ENCODE measurements at regions not wholly inside any gene's neighbourhood (a gene's known extent, or its start where the extent isn't known, plus 50 kb on each side); places are given as distances from the start of the nearest gene placed in this dataset.

GRCh38 chr6:14758421-14759081 is 487.3 kb upstream of the JARID2 start:
- H3K4me3 ChIP-seq, result no peak overlapping the region
- H3K27me3 ChIP-seq, result no peaks in the 10 kb centered on the region
- TF ChIP-seq CTCF (IDR thresholded peaks at IDR 0.05), result no peak
- no peak for DNase-seq (ENCODE audit: low spot score)
- no peaks in the 10 kb centered on the region for H3K36me3 ChIP-seq
- no peaks in the 10 kb centered on the region for H3K9me3 ChIP-seq
- no peaks in the 10 kb centered on the region for H3K4me1 ChIP-seq
- H3K27ac ChIP-seq, result no peak overlapping the region

- Histone ChIP-seq H3K9me3 (no peaks in the 10 kb centered on the region), H3K27me3 (no peaks in the 10 kb centered on the region), H3K27ac (no peak overlapping the region), H3K4me1 (no peaks in the 10 kb centered on the region), H3K36me3 (no peaks in the 10 kb centered on the region), H3K4me3 (no peak overlapping the region)
- no peak for DNase-seq (ENCODE audit: low spot score)
- TF ChIP-seq CTCF (IDR thresholded peaks at IDR 0.05), result no peak
Observed at GRCh38 chr6:14759976-14760672, 485.7 kb upstream of the JARID2 start.

GRCh38 chr6:14762077-14762476 is 483.8 kb upstream of the JARID2 start:
- TF ChIP-seq CTCF (IDR thresholded peaks at IDR 0.05), result no peak
- no peak for DNase-seq (ENCODE audit: low spot score)
- H3K4me3 ChIP-seq, result no peak overlapping the region
- H3K27me3 ChIP-seq, result no peaks in the 10 kb centered on the region
- H3K9me3 ChIP-seq, result no peaks in the 10 kb centered on the region
- H3K27ac ChIP-seq, result no peak overlapping the region
- no peaks in the 10 kb centered on the region for H3K4me1 ChIP-seq
- H3K36me3 ChIP-seq, result no peaks in the 10 kb centered on the region

DNA sequence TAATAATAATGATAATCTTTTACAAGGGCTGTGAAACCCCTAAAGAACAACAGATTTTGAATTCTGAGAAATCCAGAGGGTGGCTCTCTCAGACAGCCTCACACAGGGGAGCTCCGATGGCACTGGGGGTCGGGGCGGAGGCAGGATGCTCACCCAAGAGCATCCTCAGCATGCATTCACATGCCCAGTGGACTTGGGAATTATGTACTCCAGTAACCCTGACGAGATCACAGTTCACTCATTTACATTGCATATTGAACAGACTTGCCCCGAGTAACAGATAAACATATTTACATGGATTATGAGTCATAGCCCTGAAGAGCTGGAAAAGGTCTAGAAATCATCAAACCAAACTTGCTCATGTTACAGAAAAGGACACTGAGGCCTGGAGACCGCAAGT is 482.7 kb upstream of the JARID2 start:
- H3K4me3 ChIP-seq, result no peak overlapping the region
- no peak for TF ChIP-seq CTCF (IDR thresholded peaks at IDR 0.05)
- H3K27me3 ChIP-seq, result no peaks in the 10 kb centered on the region
- H3K27ac ChIP-seq, result no peak overlapping the region
- no peaks in the 10 kb centered on the region for H3K36me3 ChIP-seq
- no peak for DNase-seq (ENCODE audit: low spot score)
- peaks cover 0 to 1% of the 10 kb centered on the region in 2 donors for H3K4me1 ChIP-seq
- H3K9me3 ChIP-seq, result no peaks in the 10 kb centered on the region

DNA sequence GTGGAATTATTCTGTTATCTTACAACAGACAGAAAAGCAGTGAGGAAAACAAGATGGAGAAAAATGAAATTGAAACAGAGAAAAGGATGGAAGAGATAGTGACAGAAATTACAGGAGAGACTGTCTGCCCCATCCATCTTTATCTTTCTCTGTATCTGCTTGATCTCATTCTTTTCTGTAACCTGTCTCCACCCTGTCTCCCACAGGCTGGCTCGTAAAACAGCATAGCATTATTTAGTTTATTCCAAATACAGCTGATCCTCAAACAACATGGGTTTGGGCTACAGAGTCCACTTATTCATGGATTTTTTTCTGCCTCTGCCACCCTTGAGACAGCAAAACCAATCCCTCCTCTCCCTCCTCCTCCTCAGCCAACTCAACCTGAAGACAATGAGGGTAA is 482.3 kb upstream of the JARID2 start:
- no peak for TF ChIP-seq CTCF (IDR thresholded peaks at IDR 0.05)
- H3K27me3 ChIP-seq, result no peaks in the 10 kb centered on the region
- DNase-seq (ENCODE audit: low spot score), result no peak

More for the DNA sequence above, 482.3 kb upstream of the JARID2 start:
- Histone ChIP-seq H3K4me1 (peaks cover 0 to 3% of the 10 kb centered on the region in 2 donors), H3K9me3 (no peaks in the 10 kb centered on the region), H3K27ac (no peak overlapping the region), H3K4me3 (no peak overlapping the region), H3K36me3 (no peaks in the 10 kb centered on the region)

Measured in right atrium auricular region (tissue), 2 donors.